ENCODE measurements at regions not wholly inside any gene's neighbourhood (a gene's known extent, or its start where the extent isn't known, plus 50 kb on each side); places are given as distances from the start of the nearest gene placed in this dataset.

DNA sequence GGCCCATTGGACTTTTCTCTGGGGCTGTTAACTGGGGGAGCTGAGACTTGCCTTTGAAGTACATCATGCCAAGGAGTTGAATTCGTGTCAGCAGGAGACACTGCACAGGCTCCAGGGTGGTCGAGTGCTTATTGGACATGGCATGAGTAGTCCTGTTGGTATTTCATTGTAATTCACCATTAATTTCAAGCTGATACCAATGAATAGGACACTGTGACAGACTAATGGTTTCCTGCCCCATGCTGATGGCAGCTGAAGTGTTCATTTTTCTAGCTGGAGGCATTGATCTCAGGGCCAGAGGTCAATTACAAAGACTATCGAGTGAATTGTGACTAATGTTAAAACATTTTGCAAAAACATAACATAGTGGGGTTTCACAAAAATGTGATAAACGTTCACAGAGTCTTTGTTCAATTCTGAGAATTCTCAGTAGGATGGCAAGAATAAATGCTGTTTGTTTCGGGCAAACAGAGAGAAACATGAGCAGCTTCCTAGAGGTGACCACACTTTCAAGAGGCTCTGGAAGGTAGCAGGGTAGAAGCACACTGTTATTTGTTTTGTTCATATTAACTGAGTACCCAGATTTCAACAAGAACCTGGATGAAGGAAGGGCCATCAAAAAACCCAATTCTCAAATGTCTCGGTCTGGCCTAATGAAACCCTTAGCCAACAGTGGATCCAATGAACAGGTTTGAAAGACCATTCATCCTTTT, 90.6 kb upstream of the ARL4C start:
- Mint-ChIP-seq H3K27me3 (peaks cover 30% of the 10 kb centered on the region), H3K27ac (no peak overlapping the region), H3K4me3 (no peak overlapping the region), H3K4me1 (no peaks in the 10 kb centered on the region), H3K36me3 (no peaks in the 10 kb centered on the region), H3K9me3 (no peaks in the 10 kb centered on the region)
- H3K4me1 ChIP-seq (ENCODE audit: control insufficient read depth, insufficient read depth, low read length, poor library complexity, severe bottlenecking): no peaks in the 10 kb centered on the region
- no peak overlapping the region for H3K4me3 ChIP-seq (ENCODE audit: low read depth, low read length)
- H3K9me3 ChIP-seq (ENCODE audit: control insufficient read depth in 2 of 2, low read length in 2 of 2): no peaks in the 10 kb centered on the region
- no peaks in the 10 kb centered on the region for H3K36me3 ChIP-seq (ENCODE audit: control insufficient read depth, insufficient read depth, low read length)
- DNase-seq (no peak), ATAC-seq (ENCODE audit: low read depth in 2 of 2) (no peak)
- no peak overlapping the region for H3K27ac ChIP-seq (ENCODE audit: insufficient read depth, low read length, poor library complexity, severe bottlenecking)
- H3K27me3 ChIP-seq (ENCODE audit: control insufficient read depth, insufficient read depth, low read length): peaks cover 6% of the 10 kb centered on the region

DNA sequence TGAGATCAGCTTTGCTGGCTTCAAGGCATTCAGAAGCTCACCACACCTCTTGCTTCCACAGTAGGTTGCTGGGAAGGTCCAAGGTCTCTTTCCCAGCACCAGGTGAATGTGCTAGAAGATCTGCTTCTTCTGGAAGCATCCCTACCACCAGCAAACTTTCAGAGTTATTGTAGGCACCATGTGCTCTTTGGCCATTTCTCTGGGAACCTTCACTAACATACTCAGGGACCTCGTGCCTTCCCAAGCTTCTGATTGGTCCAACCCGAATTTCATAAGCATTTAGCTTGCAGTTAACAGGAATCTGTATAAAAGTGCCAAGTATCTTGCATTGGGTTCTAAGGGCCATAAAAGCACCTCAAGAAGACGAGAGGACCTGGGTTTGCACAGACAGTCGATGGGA, 86.5 kb upstream of the ARL4C start:
- no peak overlapping the region for H3K27ac Mint-ChIP-seq
- H3K9me3 Mint-ChIP-seq: no peaks in the 10 kb centered on the region
- peaks cover 25% of the 10 kb centered on the region for H3K27me3 Mint-ChIP-seq
- no peaks in the 10 kb centered on the region for H3K9me3 ChIP-seq (ENCODE audit: control insufficient read depth in 2 of 2, low read length in 2 of 2)
- no peak overlapping the region for H3K4me3 ChIP-seq (ENCODE audit: low read depth, low read length)
- ATAC-seq (ENCODE audit: low read depth in 2 of 2) (no peak), DNase-seq (no peak)
- H3K36me3 Mint-ChIP-seq: no peaks in the 10 kb centered on the region
- no peaks in the 10 kb centered on the region for H3K36me3 ChIP-seq (ENCODE audit: control insufficient read depth, insufficient read depth, low read length)
- H3K4me3 Mint-ChIP-seq: no peak overlapping the region
- H3K4me1 ChIP-seq (ENCODE audit: control insufficient read depth, insufficient read depth, low read length, poor library complexity, severe bottlenecking): no peaks in the 10 kb centered on the region
- H3K4me1 Mint-ChIP-seq: peaks cover 0 to 4% (median 0%) of the 10 kb centered on the region in 4 donors
- peaks cover 7% of the 10 kb centered on the region for H3K27me3 ChIP-seq (ENCODE audit: control insufficient read depth, insufficient read depth, low read length)
- H3K27ac ChIP-seq (ENCODE audit: insufficient read depth, low read length, poor library complexity, severe bottlenecking): no peak overlapping the region

DNA sequence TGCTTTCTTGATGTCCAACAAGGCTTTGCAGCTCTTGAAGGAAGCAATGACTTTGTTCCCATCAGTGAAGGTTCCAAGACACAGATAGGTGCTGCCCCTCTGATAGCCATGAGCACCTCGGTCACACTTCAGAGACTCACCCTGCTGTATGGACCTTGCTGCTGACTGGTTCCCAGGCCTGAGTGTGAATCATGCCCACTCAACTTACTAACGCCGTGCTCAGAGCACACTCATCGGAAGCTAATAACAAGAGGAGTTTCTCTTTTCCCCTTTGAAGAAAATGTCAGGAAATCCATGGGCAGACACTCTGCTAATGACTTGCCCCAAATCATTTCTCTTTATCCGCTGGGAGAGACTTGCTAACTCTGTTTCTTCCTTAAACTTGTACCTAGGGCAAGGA, 83.8 kb upstream of the ARL4C start:
- H3K4me1 ChIP-seq (ENCODE audit: control insufficient read depth, insufficient read depth, low read length, poor library complexity, severe bottlenecking): no peaks in the 10 kb centered on the region
- no peaks in the 10 kb centered on the region for H3K36me3 ChIP-seq (ENCODE audit: control insufficient read depth, insufficient read depth, low read length)
- H3K36me3 Mint-ChIP-seq: no peaks in the 10 kb centered on the region
- H3K4me1 Mint-ChIP-seq: peaks cover 0 to 4% (median 0%) of the 10 kb centered on the region in 4 donors
- H3K27ac Mint-ChIP-seq: no peak overlapping the region
- H3K9me3 ChIP-seq (ENCODE audit: control insufficient read depth in 2 of 2, low read length in 2 of 2): no peaks in the 10 kb centered on the region
- DNase-seq (no peak), ATAC-seq (ENCODE audit: low read depth in 2 of 2) (no peak)
- H3K4me3 Mint-ChIP-seq: no peak overlapping the region
- peaks cover 9% of the 10 kb centered on the region for H3K27me3 ChIP-seq (ENCODE audit: control insufficient read depth, insufficient read depth, low read length)
- H3K9me3 Mint-ChIP-seq: no peaks in the 10 kb centered on the region
- no peak overlapping the region for H3K27ac ChIP-seq (ENCODE audit: insufficient read depth, low read length, poor library complexity, severe bottlenecking)
- no peak overlapping the region for H3K4me3 ChIP-seq (ENCODE audit: low read depth, low read length)
- H3K27me3 Mint-ChIP-seq: peaks cover 17% of the 10 kb centered on the region

DNA sequence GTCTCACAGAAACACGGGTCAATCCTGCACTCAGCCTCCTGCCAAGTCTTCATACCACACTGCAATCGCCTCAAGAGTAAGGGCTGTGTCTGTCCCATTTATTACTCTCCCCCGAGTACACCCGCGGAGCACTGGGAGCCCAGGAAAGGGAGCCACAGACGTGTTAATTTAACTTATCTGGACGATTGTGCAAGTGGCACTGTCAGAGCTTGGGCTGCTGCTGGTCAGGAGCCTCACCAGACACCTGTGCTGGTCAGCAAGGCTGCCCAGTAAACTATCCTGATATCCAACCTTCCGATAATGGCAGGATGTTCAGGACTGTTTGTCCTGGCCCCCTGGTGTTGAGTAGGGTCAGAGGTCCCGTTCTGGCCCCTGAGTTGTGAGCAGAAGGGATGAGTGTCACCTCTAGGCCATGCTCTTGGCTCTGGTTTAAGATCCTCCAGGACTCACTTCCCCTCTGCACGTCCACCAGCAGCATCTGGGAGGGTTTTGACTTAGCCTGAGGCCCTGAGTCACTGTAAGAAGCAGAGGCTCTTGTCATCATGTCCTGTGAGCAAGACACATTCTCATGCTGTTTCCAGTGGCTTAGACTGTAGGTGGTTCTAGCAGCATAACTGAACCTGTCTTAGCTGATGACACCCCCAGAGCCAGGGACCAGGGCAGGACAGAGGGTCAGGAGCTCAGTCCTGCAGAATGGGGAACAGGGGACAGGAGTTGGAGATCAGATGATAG, 82.5 kb upstream of the ARL4C start:
- H3K36me3 ChIP-seq (ENCODE audit: control insufficient read depth, insufficient read depth, low read length): no peaks in the 10 kb centered on the region
- Mint-ChIP-seq H3K27me3 (peaks cover 12% of the 10 kb centered on the region), H3K36me3 (no peaks in the 10 kb centered on the region), H3K27ac (no peak overlapping the region), H3K9me3 (no peaks in the 10 kb centered on the region), H3K4me1 (peaks cover 0 to 4% (median 0%) of the 10 kb centered on the region in 4 donors), H3K4me3 (no peak overlapping the region)
- no peaks in the 10 kb centered on the region for H3K4me1 ChIP-seq (ENCODE audit: control insufficient read depth, insufficient read depth, low read length, poor library complexity, severe bottlenecking)
- H3K9me3 ChIP-seq (ENCODE audit: control insufficient read depth in 2 of 2, low read length in 2 of 2): no peaks in the 10 kb centered on the region
- H3K27ac ChIP-seq (ENCODE audit: insufficient read depth, low read length, poor library complexity, severe bottlenecking): no peak overlapping the region
- no peak for DNase-seq
- ATAC-seq (ENCODE audit: low read depth in 2 of 2): no peak
- no peak overlapping the region for H3K4me3 ChIP-seq (ENCODE audit: low read depth, low read length)
- H3K27me3 ChIP-seq (ENCODE audit: control insufficient read depth, insufficient read depth, low read length): peaks cover 6% of the 10 kb centered on the region

DNA sequence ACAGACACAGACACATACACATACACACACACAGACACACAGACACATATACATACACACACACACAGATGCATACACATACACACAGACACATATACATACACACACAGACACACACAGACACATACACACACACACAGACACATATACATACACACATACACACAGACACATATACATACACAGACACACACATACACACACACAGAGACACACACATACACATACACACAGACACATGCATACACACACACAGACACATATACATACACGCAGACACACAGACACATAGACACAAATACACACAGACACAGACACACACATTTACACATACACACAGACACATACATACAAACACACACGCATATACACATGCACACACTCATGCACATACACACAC, 81.5 kb upstream of the ARL4C start:
- peaks cover 9% of the 10 kb centered on the region for H3K27me3 Mint-ChIP-seq
- no peak overlapping the region for H3K27ac Mint-ChIP-seq
- Histone ChIP-seq H3K4me1 (ENCODE audit: control insufficient read depth, insufficient read depth, low read length, poor library complexity, severe bottlenecking) (no peaks in the 10 kb centered on the region), H3K4me3 (ENCODE audit: low read depth, low read length) (no peak overlapping the region), H3K27ac (ENCODE audit: insufficient read depth, low read length, poor library complexity, severe bottlenecking) (no peak overlapping the region), H3K27me3 (ENCODE audit: control insufficient read depth, insufficient read depth, low read length) (peaks cover 6% of the 10 kb centered on the region), H3K36me3 (ENCODE audit: control insufficient read depth, insufficient read depth, low read length) (no peaks in the 10 kb centered on the region), H3K9me3 (ENCODE audit: control insufficient read depth in 2 of 2, low read length in 2 of 2) (no peaks in the 10 kb centered on the region)
- H3K4me1 Mint-ChIP-seq: peaks cover 0 to 4% (median 0%) of the 10 kb centered on the region in 4 donors
- DNase-seq (no peak), ATAC-seq (ENCODE audit: low read depth in 2 of 2) (no peak)
- H3K4me3 Mint-ChIP-seq: no peak overlapping the region
- no peaks in the 10 kb centered on the region for H3K36me3 Mint-ChIP-seq
- no peaks in the 10 kb centered on the region for H3K9me3 Mint-ChIP-seq

DNA sequence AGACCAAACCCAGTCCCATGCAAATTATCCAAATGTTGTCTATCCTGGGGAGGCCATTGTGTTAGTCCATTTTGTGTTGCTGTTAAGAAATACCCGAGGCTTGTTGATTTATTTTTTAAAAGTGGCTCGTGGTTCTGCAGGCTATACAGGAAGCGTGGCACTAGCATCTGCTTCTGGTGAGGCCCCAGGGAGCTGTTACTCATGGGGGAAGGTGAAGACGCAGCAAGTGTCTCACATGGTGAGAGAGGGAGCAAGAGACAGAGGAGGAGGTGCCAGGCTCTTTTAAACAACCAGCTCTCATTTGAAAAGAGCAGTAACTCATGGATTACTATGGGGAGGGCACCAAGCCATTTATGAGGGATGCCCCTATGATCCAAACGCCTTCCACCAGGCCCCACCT, 80.3 kb upstream of the ARL4C start:
- DNase-seq (no peak), ATAC-seq (ENCODE audit: low read depth in 2 of 2) (no peak)
- peaks cover 0 to 3% (median 0%) of the 10 kb centered on the region in 4 donors for H3K4me1 Mint-ChIP-seq

DNA sequence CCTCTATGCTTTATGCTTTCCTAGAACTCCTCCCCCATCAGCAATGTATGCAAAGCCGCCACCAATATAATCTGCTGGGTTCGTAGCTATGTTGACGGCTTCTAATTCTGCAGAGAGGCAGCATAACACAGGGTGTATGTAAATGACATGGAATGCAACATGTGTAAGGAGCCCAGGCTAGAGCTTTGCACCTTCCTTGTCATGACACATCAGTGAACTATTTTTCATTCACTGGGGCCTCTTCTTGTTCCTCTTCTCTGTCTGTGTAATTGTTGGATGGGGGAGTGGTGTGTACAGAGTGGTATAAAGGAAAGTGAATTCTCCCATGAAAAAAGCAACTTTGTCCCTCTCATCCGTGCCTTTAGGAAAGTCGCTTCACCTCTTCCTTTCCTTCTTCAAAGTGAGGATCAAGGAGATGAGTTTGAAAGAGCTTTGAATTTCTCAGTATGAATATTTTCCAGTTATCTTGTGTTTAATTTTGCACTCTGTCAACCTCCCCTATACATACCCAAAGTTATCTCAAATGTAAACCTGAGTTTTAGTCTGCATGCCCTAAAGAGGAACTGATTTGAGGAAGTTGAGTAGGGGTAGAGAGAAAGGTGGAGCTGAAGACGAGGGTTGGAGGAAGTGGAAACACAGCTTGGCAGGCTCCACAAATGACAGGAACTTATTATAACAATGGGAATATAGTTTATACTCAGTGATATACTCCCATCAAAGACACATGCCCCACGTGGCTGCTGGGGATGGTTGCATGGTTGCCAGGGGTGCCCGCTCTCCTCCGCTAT, 74.9 kb upstream of the ARL4C start:
- Mint-ChIP-seq H3K4me1 (no peaks in the 10 kb centered on the region), H3K4me3 (no peak overlapping the region), H3K36me3 (no peaks in the 10 kb centered on the region), H3K27me3 (peaks cover 33% of the 10 kb centered on the region), H3K27ac (no peak overlapping the region), H3K9me3 (no peaks in the 10 kb centered on the region)
- ATAC-seq (ENCODE audit: low read depth in 2 of 2) (peak; percentile 25 to 45), DNase-seq (no peak)
- no peaks in the 10 kb centered on the region for H3K4me1 ChIP-seq (ENCODE audit: control insufficient read depth, insufficient read depth, low read length, poor library complexity, severe bottlenecking)
- no peak overlapping the region for H3K27ac ChIP-seq (ENCODE audit: insufficient read depth, low read length, poor library complexity, severe bottlenecking)
- H3K27me3 ChIP-seq (ENCODE audit: control insufficient read depth, insufficient read depth, low read length): peaks cover 8% of the 10 kb centered on the region
- H3K4me3 ChIP-seq (ENCODE audit: low read depth, low read length): no peak overlapping the region
- no peaks in the 10 kb centered on the region for H3K36me3 ChIP-seq (ENCODE audit: control insufficient read depth, insufficient read depth, low read length)
- H3K9me3 ChIP-seq (ENCODE audit: control insufficient read depth in 2 of 2, low read length in 2 of 2): no peaks in the 10 kb centered on the region

More for the DNA sequence above, 80.3 kb upstream of the ARL4C start:
- Mint-ChIP-seq H3K27me3 (peaks cover 14% of the 10 kb centered on the region), H3K36me3 (no peaks in the 10 kb centered on the region), H3K27ac (no peak overlapping the region), H3K9me3 (no peaks in the 10 kb centered on the region), H3K4me3 (no peak overlapping the region)
- no peaks in the 10 kb centered on the region for H3K9me3 ChIP-seq (ENCODE audit: control insufficient read depth in 2 of 2, low read length in 2 of 2)
- H3K36me3 ChIP-seq (ENCODE audit: control insufficient read depth, insufficient read depth, low read length): no peaks in the 10 kb centered on the region
- H3K27ac ChIP-seq (ENCODE audit: insufficient read depth, low read length, poor library complexity, severe bottlenecking): no peak overlapping the region
- peaks cover 6% of the 10 kb centered on the region for H3K27me3 ChIP-seq (ENCODE audit: control insufficient read depth, insufficient read depth, low read length)
- H3K4me1 ChIP-seq (ENCODE audit: control insufficient read depth, insufficient read depth, low read length, poor library complexity, severe bottlenecking): no peaks in the 10 kb centered on the region
- no peak overlapping the region for H3K4me3 ChIP-seq (ENCODE audit: low read depth, low read length)

Measured in CD4-positive, CD25-positive, alpha-beta regulatory T cell (primary cell).